Neural crest cell (in vitro differentiated cells): ENCODE measurements at regions not wholly inside any gene's neighbourhood (a gene's known extent, or its start where the extent isn't known, plus 50 kb on each side); places are given as distances from the start of the nearest gene placed in this dataset.

Source experiments
- DNase-seq: peaks from one replicate; pipeline ENCODE4 v3.0.0; 2021; ENCODE audit warnings: low read depth, mixed read lengths, low spot score
- H3K27ac Mint-ChIP-seq: one replicate; pipeline ENCODE4 v1.8.0; 2021; ENCODE audit warnings: mild to moderate bottlenecking, mixed read lengths; ENCODE audit not compliant: unreplicated experiment
- H3K27me3 Mint-ChIP-seq: 2 replicates; pipeline ENCODE4 v1.8.0; 2021; ENCODE audit warnings: low read depth, mild to moderate bottlenecking, mixed read lengths
- H3K36me3 Mint-ChIP-seq: 2 replicates; pipeline ENCODE4 v1.8.0; 2021; ENCODE audit warnings: low read depth, mild to moderate bottlenecking, mixed read lengths
- H3K4me1 Mint-ChIP-seq: 2 replicates; pipeline ENCODE4 v1.8.0; 2021; ENCODE audit warnings: mixed read lengths
- H3K4me3 Mint-ChIP-seq: one replicate; pipeline ENCODE4 v1.8.0; 2021; ENCODE audit warnings: mild to moderate bottlenecking, mixed read lengths
- H3K9me3 Mint-ChIP-seq: 2 replicates; pipeline ENCODE4 v1.8.0; 2021; ENCODE audit warnings: mixed read lengths
- CTCF ChIP-seq: fragments of 200-600 bp; sonication (generic); conservative IDR thresholded peaks from 2 replicates; pipeline ENCODE4 v1.5.0; 2021; ENCODE audit warnings: antibody characterized with exemption, mild to moderate bottlenecking

GRCh38 chr19:30665449-30665848, 293.3 kb downstream of the ZNF536 start:
- Mint-ChIP-seq H3K4me3 (no peak overlapping the region), H3K27ac (no peak overlapping the region), H3K9me3 (no peaks in the 10 kb centered on the region), H3K36me3 (no peaks in the 10 kb centered on the region), H3K4me1 (peaks cover 42% of the 10 kb centered on the region), H3K27me3 (no peaks in the 10 kb centered on the region)
- no peak for TF ChIP-seq CTCF
- no peak for DNase-seq

GRCh38 chr19:30663611-30664174, 291.5 kb downstream of the ZNF536 start:
- Mint-ChIP-seq H3K9me3 (no peaks in the 10 kb centered on the region), H3K27me3 (no peaks in the 10 kb centered on the region), H3K4me3 (no peak overlapping the region), H3K27ac (no peak overlapping the region), H3K36me3 (no peaks in the 10 kb centered on the region), H3K4me1 (peaks cover 35% of the 10 kb centered on the region)
- DNase-seq, result no peak
- no peak for TF ChIP-seq CTCF

- Mint-ChIP-seq H3K36me3 (no peaks in the 10 kb centered on the region), H3K4me1 (peaks cover 35% of the 10 kb centered on the region), H3K27me3 (no peaks in the 10 kb centered on the region), H3K27ac (peak overlapping the region; percentile 52), H3K4me3 (no peak overlapping the region), H3K9me3 (no peaks in the 10 kb centered on the region)
- DNase-seq, result no peak
- no peak for TF ChIP-seq CTCF
Observed at GRCh38 chr19:30662211-30662861, 290.2 kb downstream of the ZNF536 start.

GRCh38 chr19:30659638-30660037, 287.5 kb downstream of the ZNF536 start:
- Mint-ChIP-seq H3K27me3 (no peaks in the 10 kb centered on the region), H3K27ac (no peak overlapping the region), H3K36me3 (no peaks in the 10 kb centered on the region), H3K4me1 (peaks cover 33% of the 10 kb centered on the region), H3K9me3 (no peaks in the 10 kb centered on the region), H3K4me3 (no peak overlapping the region)
- TF ChIP-seq CTCF, result no peak
- DNase-seq, result no peak

GRCh38 chr19:30656520-30657100, 284.4 kb downstream of the ZNF536 start:
- Mint-ChIP-seq H3K36me3 (no peaks in the 10 kb centered on the region), H3K9me3 (no peaks in the 10 kb centered on the region), H3K4me1 (peaks cover 17% of the 10 kb centered on the region), H3K27ac (no peak overlapping the region), H3K27me3 (no peaks in the 10 kb centered on the region), H3K4me3 (no peak overlapping the region)
- TF ChIP-seq CTCF, result no peak
- DNase-seq, result no peak
